Keratinocyte (primary cell): ENCODE measurements at regions not wholly inside any gene's neighbourhood (a gene's known extent, or its start where the extent isn't known, plus 50 kb on each side); places are given as distances from the start of the nearest gene placed in this dataset.
"Not testable (repeated sequence)": the region's sequence is repeated elsewhere in the genome, so short reads cannot be mapped to it uniquely, and the experiment has no call there.

Experiments used
- DNase-seq: peaks from one replicate; pipeline ENCODE4 v3.0.0-alpha.2; 2011; ENCODE audit warnings: low read depth, missing footprints, low spot score
- FAIRE-seq: peaks from 2 replicates; lab custom pipeline; 2011; peaks lifted over from hg19 to GRCh38; lab: Jason Lieb, UNC
- H2AFZ ChIP-seq: 2 replicates; pipeline ENCODE4 v1.6.0; 2012; ENCODE audit warnings: low read length, control low read depth, inconsistent platforms; ENCODE audit not compliant: control insufficient read depth
- H3K27ac ChIP-seq: 2 replicates; pipeline ENCODE4 v1.5.1; 2011; ENCODE audit warnings: low read length; ENCODE audit not compliant: control insufficient read depth, insufficient read depth
- H3K27me3 ChIP-seq: 3 replicates; pipeline ENCODE4 v1.6.0; 2011; ENCODE audit warnings: low read length; ENCODE audit not compliant: control insufficient read depth, insufficient read depth; ENCODE audit errors: extremely low read depth
- H3K36me3 ChIP-seq, 2 experiments: 2 replicates in 1 of 2; 3 replicates in 1 of 2; pipeline ENCODE4 v1.5.1; 2011; ENCODE audit warnings: low read length in 2 of 2, mild to moderate bottlenecking in 1 of 2; ENCODE audit not compliant: control insufficient read depth in 2 of 2, insufficient read depth in 2 of 2; ENCODE audit errors: extremely low read depth in 1 of 2
- H3K4me1 ChIP-seq: 3 replicates; pipeline ENCODE4 v1.5.1; 2011; ENCODE audit warnings: low read length; ENCODE audit not compliant: control insufficient read depth, insufficient read depth; ENCODE audit errors: extremely low read depth
- H3K4me2 ChIP-seq: 3 replicates; pipeline ENCODE4 v1.6.0; 2011; ENCODE audit warnings: low read depth, low read length; ENCODE audit not compliant: control insufficient read depth, insufficient read depth; ENCODE audit errors: extremely low read depth
- H3K4me3 ChIP-seq, 3 experiments: fragments of 200-600 bp in 1 of 3; sonication (generic) in 1 of 3; 2 replicates in 2 of 3; 3 replicates in 1 of 3; pipeline ENCODE4 v1.5.1; 2011 to 2016; ENCODE audit warnings: low read length in 3 of 3, mild to moderate bottlenecking in 3 of 3, control low read depth in 2 of 3, inconsistent platforms in 1 of 3, low read depth in 1 of 3, mixed read lengths in 1 of 3, mixed run types in 1 of 3, moderate library complexity in 1 of 3; ENCODE audit not compliant: control insufficient read depth in 2 of 3, insufficient read depth in 2 of 3; ENCODE audit errors: extremely low read depth in 1 of 3
- H3K79me2 ChIP-seq: 2 replicates; pipeline ENCODE4 v1.6.0; 2012; ENCODE audit warnings: low read length; ENCODE audit not compliant: control insufficient read depth, insufficient read depth
- H3K9ac ChIP-seq: 3 replicates; pipeline ENCODE4 v1.6.0; 2011; ENCODE audit warnings: low read length; ENCODE audit not compliant: control insufficient read depth, insufficient read depth; ENCODE audit errors: extremely low read depth
- H3K9me1 ChIP-seq: 3 replicates; pipeline ENCODE4 v1.6.0; 2011; ENCODE audit warnings: low read length; ENCODE audit not compliant: control insufficient read depth, insufficient read depth; ENCODE audit errors: extremely low read depth
- H3K9me3 ChIP-seq: 2 replicates; pipeline ENCODE4 v1.5.1; 2012; ENCODE audit warnings: low read depth, low read length; ENCODE audit not compliant: control insufficient read depth
- H4K20me1 ChIP-seq: 3 replicates; pipeline ENCODE4 v1.6.0; 2011; ENCODE audit warnings: low read length; ENCODE audit not compliant: control insufficient read depth, insufficient read depth; ENCODE audit errors: extremely low read depth
- EZH2 ChIP-seq: IDR thresholded peaks from one replicate; pipeline ENCODE4 v1.6.1; 2012; ENCODE audit warnings: inconsistent platforms, mild to moderate bottlenecking, low read length, moderate library complexity
- dilution Hi-C: fragments of 300-500 bp; cut with MboI; formaldehyde crosslinking; loops from one replicate; pipeline ENCODE4 v1.7.0; 2020; ENCODE audit warnings: low sequenced_read_pairs; ENCODE audit not compliant: extremely low pct_ligation_motif_present
- TF ChIP-seq, protein P1 (sequence below), 3 experiments: IDR thresholded peaks in 1 of 3; conservative IDR thresholded peaks in 1 of 3; optimal IDR thresholded peaks in 1 of 3; 2 replicates in 2 of 3; 3 replicates in 1 of 3; pipeline versions ENCODE3 to v1.5.1; 2011; ENCODE audit warnings: low read length in 3 of 3, mild to moderate bottlenecking in 3 of 3, moderate library complexity in 2 of 3, control low read depth in 1 of 3, inconsistent platforms in 1 of 3; ENCODE audit not compliant: insufficient read depth in 2 of 3; ENCODE audit errors: extremely low read depth in 1 of 3

DNA sequence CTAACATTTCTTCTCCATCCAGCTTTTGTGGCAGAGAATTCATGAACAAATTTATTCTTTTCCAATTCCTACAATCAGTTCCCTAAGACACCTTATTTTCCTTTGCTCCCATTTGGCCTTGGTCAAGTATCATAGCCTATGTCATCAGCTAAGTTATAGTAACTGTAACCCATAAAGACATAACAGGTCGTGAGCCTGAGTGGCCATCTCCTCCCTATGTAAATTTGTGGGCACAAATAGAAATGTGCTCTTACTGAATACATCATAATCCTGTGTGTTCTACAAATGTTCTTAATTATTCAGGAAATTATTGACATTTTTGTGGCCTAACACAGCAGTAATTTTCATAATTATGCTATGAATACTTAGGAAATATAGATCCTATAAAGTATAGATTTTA lies 108.9 kb upstream of the ZNF717 start:
- Histone ChIP-seq H3K4me1 (no peaks in the 10 kb centered on the region), H3K9me1 (no peaks in the 10 kb centered on the region), H3K4me3 (no peak overlapping the region), H2AFZ (no peak overlapping the region), H3K4me2 (no peak overlapping the region), H4K20me1 (no peaks in the 10 kb centered on the region), H3K27me3 (no peaks in the 10 kb centered on the region), H3K9me3 (no peaks in the 10 kb centered on the region), H3K79me2 (no peaks in the 10 kb centered on the region), H3K9ac (no peak overlapping the region), H3K27ac (no peak overlapping the region), H3K36me3 (no peaks in the 10 kb centered on the region)
- no peak for FAIRE-seq
- TF ChIP-seq EZH2, result no peak
- TF ChIP-seq, protein P1, sequence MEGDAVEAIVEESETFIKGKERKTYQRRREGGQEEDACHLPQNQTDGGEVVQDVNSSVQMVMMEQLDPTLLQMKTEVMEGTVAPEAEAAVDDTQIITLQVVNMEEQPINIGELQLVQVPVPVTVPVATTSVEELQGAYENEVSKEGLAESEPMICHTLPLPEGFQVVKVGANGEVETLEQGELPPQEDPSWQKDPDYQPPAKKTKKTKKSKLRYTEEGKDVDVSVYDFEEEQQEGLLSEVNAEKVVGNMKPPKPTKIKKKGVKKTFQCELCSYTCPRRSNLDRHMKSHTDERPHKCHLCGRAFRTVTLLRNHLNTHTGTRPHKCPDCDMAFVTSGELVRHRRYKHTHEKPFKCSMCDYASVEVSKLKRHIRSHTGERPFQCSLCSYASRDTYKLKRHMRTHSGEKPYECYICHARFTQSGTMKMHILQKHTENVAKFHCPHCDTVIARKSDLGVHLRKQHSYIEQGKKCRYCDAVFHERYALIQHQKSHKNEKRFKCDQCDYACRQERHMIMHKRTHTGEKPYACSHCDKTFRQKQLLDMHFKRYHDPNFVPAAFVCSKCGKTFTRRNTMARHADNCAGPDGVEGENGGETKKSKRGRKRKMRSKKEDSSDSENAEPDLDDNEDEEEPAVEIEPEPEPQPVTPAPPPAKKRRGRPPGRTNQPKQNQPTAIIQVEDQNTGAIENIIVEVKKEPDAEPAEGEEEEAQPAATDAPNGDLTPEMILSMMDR (optimal IDR thresholded peaks at IDR 0.05 in 1 of 3, IDR thresholded peaks at IDR 0.05 in 1 of 3, conservative IDR thresholded peaks at IDR 0.05 in 1 of 3; ENCODE audit: extremely low read depth in 1 of 3, insufficient read depth in 2 of 3, low read length in 3 of 3), result no peak
- dilution Hi-C loops, result no loop called here
- DNase-seq, result no peak

DNA sequence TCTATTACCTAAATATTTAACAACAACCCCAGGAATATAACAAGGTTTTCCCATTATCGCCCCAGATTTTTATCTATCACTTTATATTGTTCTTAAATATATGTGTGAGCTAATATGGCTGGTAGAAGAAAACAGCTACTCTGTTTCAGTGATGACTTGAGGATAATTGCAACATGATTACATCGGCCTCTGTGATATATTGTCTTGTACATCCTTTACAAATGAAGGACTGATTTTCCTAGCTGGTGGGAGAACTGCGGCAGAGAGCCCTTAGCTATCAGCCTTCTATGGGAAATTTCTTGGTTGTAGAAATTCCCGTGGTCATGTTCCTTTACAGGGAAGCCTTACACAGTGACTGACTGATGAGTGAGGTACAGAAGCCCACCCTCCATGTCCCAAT lies 110.9 kb upstream of the ZNF717 start:
- no peaks in the 10 kb centered on the region for H3K9me1 ChIP-seq
- no peak overlapping the region for H3K4me2 ChIP-seq
- H4K20me1 ChIP-seq, result no peaks in the 10 kb centered on the region
- no peaks in the 10 kb centered on the region for H3K27me3 ChIP-seq
- DNase-seq (no peak), FAIRE-seq (no peak)
- TF ChIP-seq EZH2, result no peak
- TF ChIP-seq, protein P1 (optimal IDR thresholded peaks at IDR 0.05 in 1 of 3, IDR thresholded peaks at IDR 0.05 in 1 of 3, conservative IDR thresholded peaks at IDR 0.05 in 1 of 3; ENCODE audit: extremely low read depth in 1 of 3, insufficient read depth in 2 of 3, low read length in 3 of 3), result no peak
- H3K36me3 ChIP-seq, result no peaks in the 10 kb centered on the region
- H3K9ac ChIP-seq, result no peak overlapping the region
- no peaks in the 10 kb centered on the region for H3K79me2 ChIP-seq
- no peak overlapping the region for H3K27ac ChIP-seq
- no peaks in the 10 kb centered on the region for H3K4me1 ChIP-seq
- dilution Hi-C loops, result no loop called here
- H3K9me3 ChIP-seq, result no peaks in the 10 kb centered on the region
- no peak overlapping the region for H3K4me3 ChIP-seq
- no peak overlapping the region for H2AFZ ChIP-seq

DNA sequence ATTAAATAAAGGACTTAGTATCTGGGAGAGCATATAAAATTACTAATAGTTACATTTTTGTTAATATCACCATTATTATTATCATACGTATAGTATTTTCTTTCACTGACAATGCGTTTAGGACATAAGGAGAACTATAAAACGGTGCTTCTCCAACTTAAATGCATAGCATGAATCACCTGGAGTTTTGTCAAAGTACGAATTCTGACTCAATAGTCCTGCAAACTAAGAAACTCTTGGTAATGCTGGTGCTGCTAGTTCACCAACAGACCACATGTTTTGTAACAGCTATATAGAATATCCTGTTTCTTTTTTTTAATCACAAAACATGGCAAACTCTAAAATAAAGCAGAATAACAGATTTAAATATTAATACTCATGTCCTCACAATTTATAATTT lies 116.1 kb upstream of the ZNF717 start:
- dilution Hi-C loops, H3K27ac ChIP-seq, H2AFZ ChIP-seq, H3K9me1 ChIP-seq, H3K4me3 ChIP-seq, H3K36me3 ChIP-seq, H3K4me1 ChIP-seq, H3K9me3 ChIP-seq, FAIRE-seq, H3K4me2 ChIP-seq, H3K27me3 ChIP-seq, H3K9ac ChIP-seq, DNase-seq, H3K79me2 ChIP-seq, H4K20me1 ChIP-seq: not testable (repeated sequence)
